ENCODE measurements at regions not wholly inside any gene's neighbourhood (a gene's known extent, or its start where the extent isn't known, plus 50 kb on each side); places are given as distances from the start of the nearest gene placed in this dataset.

GRCh38 chr19:32195706-32196610 lies 149.5 kb upstream of the ZNF507 start:
- Histone ChIP-seq H3K9me3 (ENCODE audit: low read length) (no peaks in the 10 kb centered on the region), H3K9ac (ENCODE audit: low read length) (no peak overlapping the region), H3K4me3 (ENCODE audit: low read length) (no peak overlapping the region), H3K9me2 (replicated peaks; ENCODE audit: insufficient read depth, low read length) (no peaks in the 10 kb centered on the region), H2AFZ (ENCODE audit: low read length) (no peak overlapping the region), H4K20me1 (ENCODE audit: insufficient read depth, low read depth, low read length) (no peaks in the 10 kb centered on the region), H3K36me3 (ENCODE audit: insufficient read depth, low read length) (no peaks in the 10 kb centered on the region), H3K79me2 (ENCODE audit: low read length) (no peaks in the 10 kb centered on the region), H3K27me3 (ENCODE audit: low read length) (no peaks in the 10 kb centered on the region), H3K27ac (ENCODE audit: low read length) (no peak overlapping the region), H3K4me1 (ENCODE audit: low read length) (no peaks in the 10 kb centered on the region), H3K4me2 (ENCODE audit: low read depth, low read length, poor library complexity, severe bottlenecking) (no peak overlapping the region)
- no peak for DNase-seq

DNA sequence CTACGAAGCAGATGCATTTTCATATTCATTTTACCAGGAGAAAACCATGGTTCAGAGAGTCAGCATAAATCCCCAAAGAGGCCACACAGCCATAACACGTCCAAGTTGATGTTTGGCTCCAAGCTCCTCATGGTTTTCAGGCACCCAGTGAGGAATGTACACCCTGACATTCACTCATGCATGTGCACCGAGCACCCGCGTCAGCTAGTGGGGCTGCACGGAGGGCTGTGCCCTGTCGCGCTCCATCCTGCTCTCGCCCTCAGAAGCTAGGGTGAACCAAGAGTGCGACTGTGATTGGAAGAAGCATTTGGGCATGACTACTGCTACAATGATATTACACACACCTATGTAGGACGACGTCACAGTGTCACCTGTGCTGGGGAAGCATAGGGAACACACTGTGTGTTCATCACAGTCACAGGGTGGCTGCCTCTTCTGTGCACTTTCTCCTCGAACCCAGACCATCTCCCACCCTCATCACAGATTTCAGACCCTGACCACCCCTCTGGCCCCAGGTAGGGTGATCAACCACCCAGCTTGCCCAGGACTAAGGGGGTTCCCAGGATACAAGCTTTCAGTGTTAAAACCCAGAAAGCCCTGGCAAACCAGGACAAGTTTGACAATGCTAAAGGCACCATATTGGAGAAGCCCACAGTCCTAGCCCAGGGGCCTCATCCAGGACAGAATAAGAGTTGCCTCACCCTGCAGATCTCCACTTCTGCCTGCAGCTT lies 148.6 kb upstream of the ZNF507 start:
- Histone ChIP-seq H4K20me1 (ENCODE audit: insufficient read depth, low read depth, low read length) (no peaks in the 10 kb centered on the region), H3K27me3 (ENCODE audit: low read length) (no peaks in the 10 kb centered on the region), H3K4me1 (ENCODE audit: low read length) (no peaks in the 10 kb centered on the region), H3K9me2 (replicated peaks; ENCODE audit: insufficient read depth, low read length) (no peaks in the 10 kb centered on the region), H3K9ac (ENCODE audit: low read length) (no peak overlapping the region), H3K36me3 (ENCODE audit: insufficient read depth, low read length) (no peaks in the 10 kb centered on the region), H3K9me3 (ENCODE audit: low read length) (no peaks in the 10 kb centered on the region), H3K4me2 (ENCODE audit: low read depth, low read length, poor library complexity, severe bottlenecking) (no peak overlapping the region), H3K79me2 (ENCODE audit: low read length) (no peaks in the 10 kb centered on the region), H3K4me3 (ENCODE audit: low read length) (no peak overlapping the region), H3K27ac (ENCODE audit: low read length) (no peak overlapping the region), H2AFZ (ENCODE audit: low read length) (no peak overlapping the region)
- no peak for DNase-seq

GRCh38 chr19:32197896-32198882 lies 147.2 kb upstream of the ZNF507 start:
- Histone ChIP-seq H3K4me3 (ENCODE audit: low read length) (no peak overlapping the region), H3K9me3 (ENCODE audit: low read length) (no peaks in the 10 kb centered on the region), H3K79me2 (ENCODE audit: low read length) (no peaks in the 10 kb centered on the region), H4K20me1 (ENCODE audit: insufficient read depth, low read depth, low read length) (no peaks in the 10 kb centered on the region), H2AFZ (ENCODE audit: low read length) (no peak overlapping the region), H3K4me2 (ENCODE audit: low read depth, low read length, poor library complexity, severe bottlenecking) (no peak overlapping the region), H3K9ac (ENCODE audit: low read length) (no peak overlapping the region), H3K27me3 (ENCODE audit: low read length) (no peaks in the 10 kb centered on the region), H3K4me1 (ENCODE audit: low read length) (no peaks in the 10 kb centered on the region), H3K27ac (ENCODE audit: low read length) (no peak overlapping the region), H3K9me2 (replicated peaks; ENCODE audit: insufficient read depth, low read length) (no peaks in the 10 kb centered on the region), H3K36me3 (ENCODE audit: insufficient read depth, low read length) (no peaks in the 10 kb centered on the region)
- DNase-seq, result no peak

- H3K4me2 ChIP-seq (ENCODE audit: low read depth, low read length, poor library complexity, severe bottlenecking), result no peak overlapping the region
- H2AFZ ChIP-seq (ENCODE audit: low read length), result no peak overlapping the region
- H3K9me3 ChIP-seq (ENCODE audit: low read length), result no peaks in the 10 kb centered on the region
- no peaks in the 10 kb centered on the region for H3K9me2 ChIP-seq (replicated peaks; ENCODE audit: insufficient read depth, low read length)
- no peaks in the 10 kb centered on the region for H3K79me2 ChIP-seq (ENCODE audit: low read length)
- no peak overlapping the region for H3K27ac ChIP-seq (ENCODE audit: low read length)
- H3K4me3 ChIP-seq (ENCODE audit: low read length), result no peak overlapping the region
- DNase-seq, result no peak
- no peaks in the 10 kb centered on the region for H3K36me3 ChIP-seq (ENCODE audit: insufficient read depth, low read length)
- no peaks in the 10 kb centered on the region for H4K20me1 ChIP-seq (ENCODE audit: insufficient read depth, low read depth, low read length)
- H3K27me3 ChIP-seq (ENCODE audit: low read length), result no peaks in the 10 kb centered on the region
- no peak overlapping the region for H3K9ac ChIP-seq (ENCODE audit: low read length)
- H3K4me1 ChIP-seq (ENCODE audit: low read length), result no peaks in the 10 kb centered on the region
Measured at GRCh38 chr19:32199501-32200040, 145.8 kb upstream of the ZNF507 start.

GRCh38 chr19:32200312-32201038 lies 144.9 kb upstream of the ZNF507 start:
- H3K27me3 ChIP-seq (ENCODE audit: low read length), result no peaks in the 10 kb centered on the region
- H3K27ac ChIP-seq (ENCODE audit: low read length), result no peak overlapping the region
- no peaks in the 10 kb centered on the region for H3K79me2 ChIP-seq (ENCODE audit: low read length)
- no peaks in the 10 kb centered on the region for H3K4me1 ChIP-seq (ENCODE audit: low read length)
- H3K9me3 ChIP-seq (ENCODE audit: low read length), result no peaks in the 10 kb centered on the region
- no peak overlapping the region for H3K9ac ChIP-seq (ENCODE audit: low read length)
- H3K4me2 ChIP-seq (ENCODE audit: low read depth, low read length, poor library complexity, severe bottlenecking), result no peak overlapping the region
- H2AFZ ChIP-seq (ENCODE audit: low read length), result no peak overlapping the region
- no peak for DNase-seq
- no peaks in the 10 kb centered on the region for H3K9me2 ChIP-seq (replicated peaks; ENCODE audit: insufficient read depth, low read length)
- H3K36me3 ChIP-seq (ENCODE audit: insufficient read depth, low read length), result no peaks in the 10 kb centered on the region
- H3K4me3 ChIP-seq (ENCODE audit: low read length), result no peak overlapping the region
- no peaks in the 10 kb centered on the region for H4K20me1 ChIP-seq (ENCODE audit: insufficient read depth, low read depth, low read length)

- Histone ChIP-seq H3K9me2 (replicated peaks; ENCODE audit: insufficient read depth, low read length) (no peaks in the 10 kb centered on the region), H3K4me2 (ENCODE audit: low read depth, low read length, poor library complexity, severe bottlenecking) (no peak overlapping the region), H3K4me3 (ENCODE audit: low read length) (no peak overlapping the region), H4K20me1 (ENCODE audit: insufficient read depth, low read depth, low read length) (no peaks in the 10 kb centered on the region), H3K36me3 (ENCODE audit: insufficient read depth, low read length) (no peaks in the 10 kb centered on the region), H3K4me1 (ENCODE audit: low read length) (no peaks in the 10 kb centered on the region), H2AFZ (ENCODE audit: low read length) (no peak overlapping the region), H3K27me3 (ENCODE audit: low read length) (no peaks in the 10 kb centered on the region), H3K9ac (ENCODE audit: low read length) (no peak overlapping the region), H3K79me2 (ENCODE audit: low read length) (no peaks in the 10 kb centered on the region), H3K27ac (ENCODE audit: low read length) (no peak overlapping the region), H3K9me3 (ENCODE audit: low read length) (no peaks in the 10 kb centered on the region)
- no peak for DNase-seq
Measured at GRCh38 chr19:32201211-32201610, 144.2 kb upstream of the ZNF507 start.

DNA sequence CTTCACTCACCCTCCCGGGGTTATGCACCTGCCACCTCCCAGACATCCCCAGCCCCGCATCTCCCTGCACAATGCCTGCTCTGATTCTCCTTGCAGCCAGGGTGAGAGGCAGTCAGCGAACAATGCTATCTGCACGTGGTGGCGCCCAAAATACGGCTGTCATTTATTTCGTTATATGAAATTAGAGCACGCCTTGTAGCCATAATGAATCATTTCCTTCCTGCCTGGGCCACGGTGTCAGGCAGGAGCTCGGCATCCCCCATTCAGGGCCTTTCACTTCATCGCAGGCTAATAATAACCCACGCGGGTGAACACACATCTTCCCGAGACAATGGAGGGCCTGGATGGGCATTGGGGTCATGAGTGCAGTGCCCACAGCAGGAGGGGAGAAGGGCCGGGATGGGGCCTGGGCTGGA lies 143.8 kb upstream of the ZNF507 start:
- H3K9me3 ChIP-seq (ENCODE audit: low read length), result no peaks in the 10 kb centered on the region
- no peak overlapping the region for H2AFZ ChIP-seq (ENCODE audit: low read length)
- H3K27ac ChIP-seq (ENCODE audit: low read length), result no peak overlapping the region
- no peaks in the 10 kb centered on the region for H3K36me3 ChIP-seq (ENCODE audit: insufficient read depth, low read length)
- H4K20me1 ChIP-seq (ENCODE audit: insufficient read depth, low read depth, low read length), result no peaks in the 10 kb centered on the region
- no peaks in the 10 kb centered on the region for H3K27me3 ChIP-seq (ENCODE audit: low read length)
- H3K9me2 ChIP-seq (replicated peaks; ENCODE audit: insufficient read depth, low read length), result no peaks in the 10 kb centered on the region
- H3K79me2 ChIP-seq (ENCODE audit: low read length), result no peaks in the 10 kb centered on the region
- no peak overlapping the region for H3K4me3 ChIP-seq (ENCODE audit: low read length)
- H3K4me2 ChIP-seq (ENCODE audit: low read depth, low read length, poor library complexity, severe bottlenecking), result no peak overlapping the region
- H3K4me1 ChIP-seq (ENCODE audit: low read length), result no peaks in the 10 kb centered on the region
- H3K9ac ChIP-seq (ENCODE audit: low read length), result no peak overlapping the region
- DNase-seq, result no peak
